ENCODE measurements at regions not wholly inside any gene's neighbourhood (a gene's known extent, or its start where the extent isn't known, plus 50 kb on each side); places are given as distances from the start of the nearest gene placed in this dataset.

DNA sequence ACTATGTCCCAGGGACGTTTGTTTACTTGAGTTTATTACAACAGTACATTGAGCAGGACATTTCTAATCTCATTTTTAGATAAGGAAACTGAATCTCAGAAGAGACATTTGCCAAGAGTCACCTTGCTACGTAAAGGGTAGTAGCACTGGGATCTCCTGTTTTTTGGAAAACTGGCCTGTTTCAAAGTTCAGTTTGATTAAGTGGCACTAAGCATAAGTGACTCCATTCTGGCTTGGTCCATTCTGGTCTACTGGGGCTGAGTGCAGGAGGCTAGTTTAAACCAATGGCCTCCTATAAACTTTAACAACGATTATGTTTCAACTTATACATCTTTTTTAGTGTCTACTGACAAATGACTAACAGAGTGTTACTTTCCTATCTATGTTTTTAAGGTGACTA, 382.5 kb downstream of the ANKRD50 start:
- TF ChIP-seq GATA1 (IDR thresholded peaks at IDR 0.05; ENCODE audit: low read depth, low read length) (no peak), POLR2A (IDR thresholded peaks at IDR 0.05; ENCODE audit: low read length) (no peak)

Measured in erythroblast (primary cell).